HG03066 (cell line): ENCODE measurements at regions not wholly inside any gene's neighbourhood (a gene's known extent, or its start where the extent isn't known, plus 50 kb on each side); places are given as distances from the start of the nearest gene placed in this dataset.

Experiments
- ATAC-seq: cut with Tn5 transposase; IDR thresholded peaks from one replicate; pipeline ENCODE4 v1.9.1; 2021; ENCODE audit warnings: low read depth; ENCODE audit not compliant: unreplicated experiment

- no peak for ATAC-seq
Observed at GRCh38 chr18:53937037-53937436, 287.4 kb downstream of the MBD2 start.

GRCh38 chr18:53935803-53936202 is 288.7 kb downstream of the MBD2 start:
- no peak for ATAC-seq

GRCh38 chr18:53935399-53935798 is 289.1 kb downstream of the MBD2 start:
- no peak for ATAC-seq

- ATAC-seq, result no peak
Observed at GRCh38 chr18:53920312-53921075, 304.0 kb downstream of the MBD2 start.

GRCh38 chr18:53918091-53918490 is 306.4 kb downstream of the MBD2 start:
- ATAC-seq, result no peak

GRCh38 chr18:53911200-53911599 is 313.3 kb downstream of the MBD2 start:
- no peak for ATAC-seq

GRCh38 chr18:53909668-53910067 is 314.8 kb downstream of the MBD2 start:
- peak; percentile 56 for ATAC-seq

- ATAC-seq, result no peak
Observed at GRCh38 chr18:53907921-53908320, 316.5 kb downstream of the MBD2 start.

- no peak for ATAC-seq
Observed at GRCh38 chr18:53906681-53907080, 317.8 kb downstream of the MBD2 start.

- no peak for ATAC-seq
Observed at GRCh38 chr18:53894675-53895442, 329.6 kb downstream of the MBD2 start.

- no peak for ATAC-seq
Observed at GRCh38 chr18:53887447-53887846, 337.0 kb downstream of the MBD2 start.

- ATAC-seq, result no peak
Observed at GRCh38 chr18:53886058-53886457, 338.4 kb downstream of the MBD2 start.

- ATAC-seq, result no peak
Observed at GRCh38 chr18:53883771-53884170, 340.7 kb downstream of the MBD2 start.

GRCh38 chr18:53874103-53874502 is 350.4 kb downstream of the MBD2 start:
- no peak for ATAC-seq

- no peak for ATAC-seq
Observed at GRCh38 chr18:53864770-53865169, 359.7 kb downstream of the MBD2 start.

GRCh38 chr18:53862921-53863320 is 361.5 kb downstream of the MBD2 start:
- no peak for ATAC-seq

GRCh38 chr18:53861185-53861584 is 363.3 kb downstream of the MBD2 start:
- no peak for ATAC-seq

- ATAC-seq, result no peak
Observed at GRCh38 chr18:53859764-53860163, 364.7 kb downstream of the MBD2 start.

GRCh38 chr18:53850902-53851301 is 373.6 kb downstream of the MBD2 start:
- ATAC-seq, result no peak

- no peak for ATAC-seq
Observed at GRCh38 chr18:53843763-53844162, 380.7 kb downstream of the MBD2 start.

GRCh38 chr18:53843113-53843760 is 381.2 kb downstream of the MBD2 start:
- no peak for ATAC-seq
